Activated B cell treated with CpG ODN at 0.5 μM for 24 hours (primary cell): ENCODE measurements at regions not wholly inside any gene's neighbourhood (a gene's known extent, or its start where the extent isn't known, plus 50 kb on each side); places are given as distances from the start of the nearest gene placed in this dataset.
"Not testable (repeated sequence)": the region's sequence is repeated elsewhere in the genome, so short reads cannot be mapped to it uniquely, and the experiment has no call there.

Source experiments
- ATAC-seq: fragments of 200-7000 bp; cut with Tn5 transposase; one replicate; pipeline ENCODE4 v1.10.0; 2021; ENCODE audit warnings: low read depth, mild to moderate bottlenecking, moderate library complexity
- CTCF ChIA-PET: fragments of 350-600 bp; sonication (Branson Sonifier 250); formaldehyde crosslinking; loops from one replicate; lab custom pipeline; 2021; ENCODE audit warnings: antibody characterized with exemption; lab: Charles Lee
- POLR2A ChIA-PET: fragments of 350-600 bp; sonication (Branson Sonifier 250); formaldehyde crosslinking; loops from one replicate; lab custom pipeline; 2021; ENCODE audit warnings: antibody characterized with exemption; lab: Charles Lee
- DNase-seq: peaks from one replicate; pipeline ENCODE4 v3.0.0; 2022
- H3K27ac Mint-ChIP-seq: one replicate; pipeline ENCODE4 v1.8.0; 2020; ENCODE audit warnings: mixed read lengths
- H3K27me3 Mint-ChIP-seq: one replicate; pipeline ENCODE4 v1.8.0; 2021; ENCODE audit warnings: mixed read lengths
- H3K36me3 Mint-ChIP-seq: one replicate; pipeline ENCODE4 v1.8.0; 2021; ENCODE audit warnings: low read depth, mixed read lengths
- H3K4me1 Mint-ChIP-seq: one replicate; pipeline ENCODE4 v1.8.0; 2021; ENCODE audit warnings: mixed read lengths
- H3K4me3 Mint-ChIP-seq: one replicate; pipeline ENCODE4 v1.8.0; 2020; ENCODE audit warnings: mild to moderate bottlenecking, mixed read lengths
- H3K9me3 Mint-ChIP-seq: one replicate; pipeline ENCODE4 v1.8.0; 2020; ENCODE audit warnings: mixed read lengths
- intact Hi-C: fragments of 100-400 bp; cut with micrococcal nuclease; formaldehyde crosslinking; loops from one replicate; pipeline ENCODE4 v1.15.1; 2024
- TF ChIP-seq, protein P1 (sequence below): fragments of 200-600 bp; IDR thresholded peaks from one replicate; pipeline ENCODE4 v1.8.0; 2022; ENCODE audit warnings: antibody characterized with exemption, mild to moderate bottlenecking

DNA sequence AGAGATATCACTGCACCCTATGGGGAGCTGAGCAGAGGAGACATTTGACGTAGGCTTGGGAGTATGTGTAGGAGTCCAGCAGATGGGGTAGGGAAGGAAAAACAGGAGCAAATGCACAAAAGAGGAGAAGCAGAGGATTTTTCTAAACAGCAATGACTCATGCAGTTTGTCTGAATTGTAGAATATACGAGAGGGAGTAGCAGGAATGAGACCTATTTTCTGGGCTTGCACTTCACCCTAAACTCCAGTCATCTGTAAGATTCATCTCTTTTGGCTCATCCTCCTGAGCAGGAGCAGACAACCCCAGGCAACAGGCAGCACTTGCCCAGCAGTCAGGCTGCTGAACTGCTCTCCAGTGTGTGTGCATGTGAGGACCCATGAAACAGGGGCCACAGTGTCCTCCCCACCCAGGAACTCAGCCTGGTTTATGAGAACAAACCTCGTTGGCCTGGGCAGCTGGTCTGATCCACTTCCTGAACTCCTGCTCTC is 100.2 kb upstream of the CDC42EP3 start:
- Mint-ChIP-seq H3K36me3 (no peaks in the 10 kb centered on the region), H3K27me3 (peaks cover 8% of the 10 kb centered on the region), H3K27ac (no peak overlapping the region), H3K4me1 (no peaks in the 10 kb centered on the region), H3K4me3 (no peak overlapping the region), H3K9me3 (peaks cover 4% of the 10 kb centered on the region)
- ChIA-PET POLR2A (no interaction called here), CTCF (no interaction called here)
- TF ChIP-seq, protein P1, sequence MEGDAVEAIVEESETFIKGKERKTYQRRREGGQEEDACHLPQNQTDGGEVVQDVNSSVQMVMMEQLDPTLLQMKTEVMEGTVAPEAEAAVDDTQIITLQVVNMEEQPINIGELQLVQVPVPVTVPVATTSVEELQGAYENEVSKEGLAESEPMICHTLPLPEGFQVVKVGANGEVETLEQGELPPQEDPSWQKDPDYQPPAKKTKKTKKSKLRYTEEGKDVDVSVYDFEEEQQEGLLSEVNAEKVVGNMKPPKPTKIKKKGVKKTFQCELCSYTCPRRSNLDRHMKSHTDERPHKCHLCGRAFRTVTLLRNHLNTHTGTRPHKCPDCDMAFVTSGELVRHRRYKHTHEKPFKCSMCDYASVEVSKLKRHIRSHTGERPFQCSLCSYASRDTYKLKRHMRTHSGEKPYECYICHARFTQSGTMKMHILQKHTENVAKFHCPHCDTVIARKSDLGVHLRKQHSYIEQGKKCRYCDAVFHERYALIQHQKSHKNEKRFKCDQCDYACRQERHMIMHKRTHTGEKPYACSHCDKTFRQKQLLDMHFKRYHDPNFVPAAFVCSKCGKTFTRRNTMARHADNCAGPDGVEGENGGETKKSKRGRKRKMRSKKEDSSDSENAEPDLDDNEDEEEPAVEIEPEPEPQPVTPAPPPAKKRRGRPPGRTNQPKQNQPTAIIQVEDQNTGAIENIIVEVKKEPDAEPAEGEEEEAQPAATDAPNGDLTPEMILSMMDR, result no peak
- DNase-seq, result no peak
- intact Hi-C loops, result no loop called here
- no peak for ATAC-seq

DNA sequence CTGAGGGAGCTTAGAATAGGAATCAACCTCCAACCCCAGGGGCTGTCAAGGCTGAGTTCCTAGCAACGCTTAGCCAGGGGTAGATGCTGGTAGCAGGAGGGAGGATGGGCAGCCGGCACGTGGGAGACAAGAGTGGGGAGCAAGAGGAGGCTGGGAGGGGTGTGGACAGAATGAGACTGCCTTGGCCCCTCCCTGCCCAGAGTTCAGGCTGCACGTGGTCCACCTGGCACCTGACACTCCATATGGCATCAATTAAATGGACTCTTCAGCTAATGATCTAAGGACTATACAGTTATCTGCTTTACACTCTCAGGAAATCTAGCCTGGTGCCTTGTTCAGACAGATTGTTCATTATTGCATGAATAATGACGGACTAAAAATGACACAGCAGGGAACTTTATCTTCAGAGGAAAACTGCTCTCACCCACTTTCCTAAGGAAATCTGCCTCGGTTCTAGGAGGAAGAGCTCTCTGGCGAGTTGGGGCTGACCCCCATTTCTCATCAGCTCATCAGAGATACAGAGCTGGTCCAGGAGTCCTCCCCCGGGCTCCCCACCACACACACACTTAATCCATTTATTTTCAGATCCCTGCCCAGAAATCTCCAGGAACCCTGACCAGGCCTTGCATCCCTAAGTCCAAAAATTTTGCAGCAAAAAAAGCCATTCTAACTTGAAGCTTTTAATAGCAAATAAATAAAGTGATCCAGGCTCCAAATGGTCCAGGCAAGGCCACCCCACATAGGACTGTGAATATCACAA is 102.1 kb upstream of the CDC42EP3 start:
- H3K27ac Mint-ChIP-seq, result no peak overlapping the region
- H3K4me3 Mint-ChIP-seq, result no peak overlapping the region
- ChIA-PET CTCF (no interaction called here), POLR2A (no interaction called here)
- TF ChIP-seq, protein P1, result no peak
- intact Hi-C loops, result no loop called here
- peaks cover 6% of the 10 kb centered on the region for H3K27me3 Mint-ChIP-seq
- H3K9me3 Mint-ChIP-seq, result no peaks in the 10 kb centered on the region
- ATAC-seq (no peak), DNase-seq (no peak)
- no peaks in the 10 kb centered on the region for H3K4me1 Mint-ChIP-seq
- H3K36me3 Mint-ChIP-seq, result no peaks in the 10 kb centered on the region

DNA sequence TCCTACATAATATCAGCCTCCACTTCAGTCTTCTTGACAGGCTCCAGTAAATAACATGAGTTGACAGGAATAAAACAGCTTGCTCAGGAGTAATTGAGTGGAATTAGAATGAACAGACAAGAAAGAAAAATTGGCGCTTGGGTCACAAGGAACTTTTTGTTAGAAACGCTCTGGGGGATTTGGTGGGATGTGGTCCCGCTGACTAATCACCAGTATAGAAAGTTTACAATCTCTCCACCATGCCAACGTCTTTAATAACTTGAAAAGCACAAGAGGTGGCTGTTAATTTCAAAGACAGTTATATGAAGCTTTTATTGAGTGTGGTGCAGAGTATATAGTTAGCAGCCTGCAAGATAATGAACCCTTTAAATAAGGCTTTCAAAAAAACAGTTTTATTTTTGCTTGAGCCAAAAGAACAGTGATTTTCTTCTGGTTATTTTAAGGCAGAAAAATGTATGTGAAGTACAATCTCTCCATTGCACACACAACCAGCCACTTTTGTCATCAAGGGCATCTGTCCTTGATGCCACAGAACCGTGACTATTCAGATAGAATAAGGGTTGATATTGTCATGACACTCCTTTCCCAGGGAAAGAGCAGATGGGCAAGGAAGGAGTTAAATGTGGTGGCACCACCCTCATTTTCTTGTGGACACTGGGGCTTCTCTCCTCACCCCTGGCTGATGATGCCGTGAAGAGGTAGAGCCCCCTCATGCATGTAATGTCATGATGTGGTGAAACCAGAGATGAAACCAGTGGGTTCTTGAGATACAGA is 102.9 kb upstream of the CDC42EP3 start:
- DNase-seq, H3K27ac Mint-ChIP-seq, CTCF ChIA-PET, ATAC-seq, intact Hi-C loops, H3K4me3 Mint-ChIP-seq, H3K36me3 Mint-ChIP-seq, POLR2A ChIA-PET, H3K9me3 Mint-ChIP-seq, H3K27me3 Mint-ChIP-seq, H3K4me1 Mint-ChIP-seq: not testable (repeated sequence)

DNA sequence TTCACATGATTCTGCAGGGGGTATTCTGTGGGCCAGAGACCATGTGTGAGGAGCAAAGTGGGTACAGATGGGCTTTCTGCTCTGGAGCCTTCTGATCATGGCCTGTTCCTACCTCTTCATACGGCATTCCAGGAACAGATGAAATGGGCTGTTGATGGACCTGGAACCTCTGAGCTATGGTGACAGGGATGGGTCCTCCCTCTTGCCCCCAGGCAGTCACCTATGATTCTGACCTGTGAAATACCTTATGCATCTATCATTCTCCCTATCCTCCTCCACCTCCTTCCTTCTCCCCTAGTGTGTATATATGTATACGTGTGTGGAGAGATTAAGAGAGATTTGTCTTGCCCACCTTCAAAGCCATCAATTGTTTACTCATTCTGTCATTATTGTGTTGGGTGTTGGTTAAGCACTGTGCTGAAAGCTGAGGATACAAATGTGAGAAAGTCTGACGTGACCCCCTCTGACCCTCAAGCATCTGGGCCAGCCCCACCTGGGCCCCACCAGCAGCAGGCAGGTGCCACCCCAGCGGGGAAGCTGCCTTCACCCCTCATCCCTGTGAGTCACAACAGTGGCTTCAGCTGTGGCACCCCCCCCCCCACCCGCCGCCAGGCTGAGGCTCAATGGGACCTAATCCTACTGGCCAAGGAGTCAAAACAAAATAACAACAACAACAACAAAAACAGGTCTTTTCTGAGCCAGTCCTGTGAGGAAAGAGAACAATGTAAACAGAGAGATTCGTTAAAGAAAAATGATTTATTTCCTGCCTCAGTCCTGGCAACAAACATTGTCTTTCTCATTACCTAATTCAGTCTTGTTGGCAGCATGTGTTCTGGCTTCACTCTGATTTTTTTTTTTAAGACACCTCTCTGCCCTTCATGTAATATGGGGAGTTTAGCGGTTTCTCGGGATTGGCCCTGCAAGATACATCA is 103.8 kb upstream of the CDC42EP3 start:
- ATAC-seq (no peak), DNase-seq (no peak)
- intact Hi-C loops, result no loop called here
- peaks cover 6% of the 10 kb centered on the region for H3K27me3 Mint-ChIP-seq
- TF ChIP-seq, protein P1, result no peak
- H3K27ac Mint-ChIP-seq, result no peak overlapping the region
- CTCF ChIA-PET, result no interaction called here
- no peaks in the 10 kb centered on the region for H3K36me3 Mint-ChIP-seq
- H3K9me3 Mint-ChIP-seq, result no peaks in the 10 kb centered on the region
- H3K4me1 Mint-ChIP-seq, result peaks cover 1% of the 10 kb centered on the region
- POLR2A ChIA-PET, result no interaction called here
- no peak overlapping the region for H3K4me3 Mint-ChIP-seq

DNA sequence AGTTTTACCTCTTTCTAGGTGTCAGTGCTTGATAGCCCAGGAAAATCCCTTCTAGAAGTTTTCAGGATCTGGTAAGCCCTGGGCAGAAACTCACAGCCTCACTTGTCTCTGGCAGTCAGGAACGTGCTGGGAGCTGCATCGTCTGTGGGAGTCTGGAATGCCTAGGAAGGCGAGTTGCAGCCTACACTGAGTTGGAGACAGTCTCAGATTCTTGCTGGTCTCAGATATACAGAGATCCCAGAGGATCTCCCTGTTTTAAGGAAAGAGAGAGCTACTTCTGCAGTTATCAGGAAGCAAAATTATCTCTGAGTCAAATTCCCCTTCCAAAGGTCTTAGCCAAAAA is 104.4 kb upstream of the CDC42EP3 start:
- CTCF ChIA-PET, result no interaction called here
- POLR2A ChIA-PET, result no interaction called here
- Mint-ChIP-seq H3K4me3 (no peak overlapping the region), H3K27ac (no peak overlapping the region), H3K9me3 (no peaks in the 10 kb centered on the region), H3K4me1 (peaks cover 1% of the 10 kb centered on the region), H3K27me3 (peaks cover 7% of the 10 kb centered on the region), H3K36me3 (no peaks in the 10 kb centered on the region)
- intact Hi-C loops, result no loop called here
- ATAC-seq (no peak), DNase-seq (no peak)
- TF ChIP-seq, protein P1, result no peak
